Esophagus squamous epithelium (tissue), 5 donors: ENCODE measurements at regions not wholly inside any gene's neighbourhood (a gene's known extent, or its start where the extent isn't known, plus 50 kb on each side); places are given as distances from the start of the nearest gene placed in this dataset.

Experiments
- DNase-seq: peaks from one replicate; lab custom pipeline; 2025; lab: John Stamatoyannopoulos, UW
- H3K27ac ChIP-seq, 4 donors: fragments of 200-600 bp; sonication (generic); one replicate each; pipeline ENCODE4 v1.5.1; 2016 to 2019; ENCODE audit warnings: mild to moderate bottlenecking in 1 of 4
- H3K27me3 ChIP-seq, 4 donors: fragments of 200-600 bp; sonication (generic); 1 replicate in 3 of 4; 2 replicates in 1 of 4; pipeline versions ENCODE4 v1.5.1 to v1.6.0; 2017 to 2021; ENCODE audit warnings: antibody characterized with exemption in 1 of 4
- H3K36me3 ChIP-seq, 3 donors: fragments of 200-600 bp; sonication (generic); one replicate each; pipeline ENCODE4 v1.5.1; 2016 to 2019
- H3K4me1 ChIP-seq, 3 donors: fragments of 200-600 bp; sonication (generic); one replicate each; pipeline ENCODE4 v1.5.1; 2017 to 2019
- H3K4me3 ChIP-seq, 4 donors: fragments of 200-600 bp; sonication (generic); 1 replicate in 3 of 4; 2 replicates in 1 of 4; pipeline ENCODE4 v1.5.1; 2016 to 2019; ENCODE audit warnings: mild to moderate bottlenecking in 2 of 4, moderate library complexity in 1 of 4
- H3K9me3 ChIP-seq, 3 donors: fragments of 200-600 bp; sonication (generic); one replicate each; pipeline ENCODE4 v1.5.1; 2016 to 2019
- CTCF ChIP-seq, 6 experiments: fragments of 450-650 bp in 4 of 6; fragments of 200-600 bp in 2 of 6; sonication (generic) in 2 of 6; IDR thresholded peaks; one replicate each; pipeline ENCODE4 v1.5.1; 2016 to 2019; ENCODE audit warnings: antibody characterized with exemption in 6 of 6, mild to moderate bottlenecking in 4 of 6, moderate library complexity in 4 of 6
- POLR2A ChIP-seq, 4 donors: fragments of 450-650 bp; IDR thresholded peaks; one replicate each; pipeline ENCODE4 v1.6.1; 2017; ENCODE audit warnings: antibody characterized with exemption in 4 of 4, mild to moderate bottlenecking in 4 of 4, moderate library complexity in 3 of 4
- WGBS, 2 donors: methylation state at CpG; one replicate each; pipeline ENCODE4 v1.1.5; 2018; 5-methylcytosine and 5-hydroxymethylcytosine counted together
- intact Hi-C: fragments of 100-400 bp; cut with DNase I; formaldehyde crosslinking; loops from one replicate; pipeline ENCODE4 v1.15.0; 2022
- donor health status: DM: yes; HTN: yes; CAD: no.

- intact Hi-C loops = no loop called here
- H3K36me3 ChIP-seq = no peaks in the 10 kb centered on the region
- H3K4me1 ChIP-seq = peaks cover 16 to 70% (median 27%) of the 10 kb centered on the region in 3 donors
- H3K27ac ChIP-seq = peak overlapping the region; percentile 50 to 75 (median 62)
- WGBS, 2 donors = 44 to 53% methylated on average over 8 of the region's 8 CpGs
- no peak for DNase-seq
- TF ChIP-seq POLR2A (IDR thresholded peaks at IDR 0.05) = no peak
- TF ChIP-seq CTCF (IDR thresholded peaks at IDR 0.05) = no peak
- no peaks in the 10 kb centered on the region for H3K27me3 ChIP-seq
- no peaks in the 10 kb centered on the region for H3K9me3 ChIP-seq
- H3K4me3 ChIP-seq = no peak overlapping the region
Measured at GRCh38 chr14:65333943-65334687, 78.4 kb upstream of the FUT8 start.

GRCh38 chr14:65334765-65335410, 77.6 kb upstream of the FUT8 start:
- Histone ChIP-seq H3K4me1 (peaks cover 16 to 63% (median 25%) of the 10 kb centered on the region in 3 donors), H3K27me3 (no peaks in the 10 kb centered on the region), H3K27ac (peak overlapping the region; percentile 55 to 75 (median 69)), H3K36me3 (no peaks in the 10 kb centered on the region), H3K9me3 (no peaks in the 10 kb centered on the region), H3K4me3 (no peak overlapping the region)
- TF ChIP-seq CTCF (IDR thresholded peaks at IDR 0.05) (no peak), POLR2A (IDR thresholded peaks at IDR 0.05) (no peak)
- DNase-seq = no peak
- intact Hi-C loops = no loop called here
- 34 to 43% methylated on average over 7 to 8 of the region's 8 CpGs for WGBS, 2 donors

GRCh38 chr14:65335411-65335947, 77.1 kb upstream of the FUT8 start:
- Histone ChIP-seq H3K4me1 (peaks cover 16 to 57% (median 20%) of the 10 kb centered on the region in 3 donors), H3K36me3 (no peaks in the 10 kb centered on the region)
- DNase-seq = no peak

GRCh38 chr14:65336191-65336591, 76.3 kb upstream of the FUT8 start:
- no peaks in the 10 kb centered on the region for H3K36me3 ChIP-seq
- TF ChIP-seq POLR2A (IDR thresholded peaks at IDR 0.05) (no peak), CTCF (IDR thresholded peaks at IDR 0.05) (no peak)
- H3K4me3 ChIP-seq = no peak overlapping the region
- no peaks in the 10 kb centered on the region for H3K9me3 ChIP-seq
- H3K27me3 ChIP-seq = no peaks in the 10 kb centered on the region
- DNase-seq = no peak
- peaks cover 16 to 50% (median 20%) of the 10 kb centered on the region in 3 donors for H3K4me1 ChIP-seq
- intact Hi-C loops = no loop called here
- H3K27ac ChIP-seq = peak overlapping the region in 1 of 4 donors; percentile 75
- WGBS, 2 donors = 51 to 54% methylated on average over 2 of the region's 2 CpGs

More at GRCh38 chr14:65335411-65335947, 77.1 kb upstream of the FUT8 start:
- H3K4me3 ChIP-seq = no peak overlapping the region
- 63% methylated on average over 4 of the region's 4 CpGs for WGBS, 2 donors
- TF ChIP-seq POLR2A (IDR thresholded peaks at IDR 0.05) = no peak
- TF ChIP-seq CTCF (IDR thresholded peaks at IDR 0.05) = no peak
- peak overlapping the region; percentile 43 to 75 (median 62) for H3K27ac ChIP-seq
- no peaks in the 10 kb centered on the region for H3K9me3 ChIP-seq
- intact Hi-C loops = no loop called here
- H3K27me3 ChIP-seq = no peaks in the 10 kb centered on the region

GRCh38 chr14:65339866-65340265, 72.7 kb upstream of the FUT8 start:
- H3K36me3 ChIP-seq = no peaks in the 10 kb centered on the region
- H3K4me1 ChIP-seq = peaks cover 7 to 22% (median 10%) of the 10 kb centered on the region in 3 donors
- no peak for TF ChIP-seq POLR2A (IDR thresholded peaks at IDR 0.05)
- no peak for TF ChIP-seq CTCF (IDR thresholded peaks at IDR 0.05)
- WGBS, 2 donors = 88 to 92% methylated on average over 4 of the region's 4 CpGs
- no peak overlapping the region for H3K4me3 ChIP-seq
- intact Hi-C loops = no loop called here
- no peak for DNase-seq
- H3K27ac ChIP-seq = no peak overlapping the region
- no peaks in the 10 kb centered on the region for H3K9me3 ChIP-seq
- H3K27me3 ChIP-seq = no peaks in the 10 kb centered on the region
